Caco-2 (cell line): ENCODE measurements at regions not wholly inside any gene's neighbourhood (a gene's known extent, or its start where the extent isn't known, plus 50 kb on each side); places are given as distances from the start of the nearest gene placed in this dataset.

ENCODE experiments used
- BruUV-seq: library from RNA; stranded (reverse); fragments of 400-500 nt; replicated peaks from 2 replicates; lab custom pipeline; 2021; lab: Mats Ljungman, UMichigan
- CTCF ChIA-PET: fragments of 300-600 bp; sonication (Branson Sonifier 250); formaldehyde crosslinking; loops from one replicate; lab custom pipeline; 2022; ENCODE audit warnings: antibody characterized with exemption; lab: Charles Lee
- POLR2A ChIA-PET: fragments of 300-600 bp; sonication (Branson Sonifier 250); formaldehyde crosslinking; loops from one replicate; lab custom pipeline; 2022; ENCODE audit warnings: antibody characterized with exemption; lab: Charles Lee
- DNase-seq, 2 experiments: peaks; one replicate each; pipeline versions ENCODE4 v3.0.0 to v3.0.0-alpha.2; 2020 to 2022
- H3K27me3 ChIP-seq: replicated peaks from 2 replicates; pipeline ENCODE4 v1.6.0; 2011; ENCODE audit warnings: low read length; ENCODE audit not compliant: control insufficient read depth, insufficient read depth
- H3K36me3 ChIP-seq: 2 replicates; pipeline ENCODE4 v1.5.1; 2011; ENCODE audit warnings: low read length; ENCODE audit not compliant: control insufficient read depth, insufficient read depth
- H3K4me1 ChIP-seq: fragments of 250-450 bp; sonication (Bioruptor Pico); 2 replicates; pipeline ENCODE4 v1.5.1; 2020; ENCODE audit warnings: mild to moderate bottlenecking
- H3K4me3 ChIP-seq: 2 replicates; pipeline ENCODE4 v1.5.1; 2011; ENCODE audit warnings: low read depth, mild to moderate bottlenecking, control low read depth, low read length
- H3K9me3 ChIP-seq: fragments of 250-450 bp; sonication (Bioruptor Pico); 2 replicates; pipeline ENCODE4 v1.5.1; 2020; ENCODE audit warnings: mild to moderate bottlenecking, moderate library complexity
- H3K27ac Mint-ChIP-seq: one replicate; pipeline ENCODE4 v1.8.0; 2022; ENCODE audit warnings: mixed read lengths; ENCODE audit not compliant: unreplicated experiment
- H3K27me3 Mint-ChIP-seq: one replicate; pipeline ENCODE4 v1.8.0; 2022; ENCODE audit warnings: mixed read lengths; ENCODE audit not compliant: insufficient read depth, unreplicated experiment
- H3K36me3 Mint-ChIP-seq: one replicate; pipeline ENCODE4 v1.8.0; 2022; ENCODE audit warnings: mild to moderate bottlenecking, mixed read lengths; ENCODE audit not compliant: insufficient read depth, unreplicated experiment
- H3K4me1 Mint-ChIP-seq: one replicate; pipeline ENCODE4 v1.8.0; 2022; ENCODE audit warnings: low read depth, mixed read lengths; ENCODE audit not compliant: unreplicated experiment
- H3K4me3 Mint-ChIP-seq: one replicate; pipeline ENCODE4 v1.8.0; 2022; ENCODE audit warnings: mild to moderate bottlenecking, moderate library complexity, mixed read lengths; ENCODE audit not compliant: unreplicated experiment
- H3K9me3 Mint-ChIP-seq: one replicate; pipeline ENCODE4 v1.8.0; 2022; ENCODE audit warnings: mixed read lengths; ENCODE audit not compliant: unreplicated experiment
- intact Hi-C: fragments of 100-400 bp; cut with micrococcal nuclease; formaldehyde crosslinking; loops from one replicate; pipeline ENCODE4 v1.10.0; 2022; ENCODE audit not compliant: unreplicated experiment
- TF ChIP-seq, protein P1 (sequence below), 2 experiments: fragments of 200-600 bp in 1 of 2; IDR thresholded peaks; 1 replicate in 1 of 2; 2 replicates in 1 of 2; pipeline versions ENCODE4 v1.5.1 to v1.8.0; 2011 to 2022; ENCODE audit warnings: antibody characterized with exemption in 1 of 2, control low read depth in 1 of 2, inconsistent platforms in 1 of 2, low read depth in 1 of 2, low read length in 1 of 2, mild to moderate bottlenecking in 1 of 2, moderate library complexity in 1 of 2; ENCODE audit not compliant: insufficient read depth in 1 of 2, severe bottlenecking in 1 of 2, unreplicated experiment in 1 of 2

GRCh38 chr5:117394506-117395157, 820.0 kb upstream of the SEMA6A start:
- Histone ChIP-seq H3K27me3 (no peaks in the 10 kb centered on the region), H3K9me3 (no peaks in the 10 kb centered on the region), H3K36me3 (no peaks in the 10 kb centered on the region), H3K4me1 (no peaks in the 10 kb centered on the region), H3K4me3 (no peak overlapping the region)
- Mint-ChIP-seq H3K4me3 (no peak overlapping the region), H3K9me3 (no peaks in the 10 kb centered on the region), H3K27ac (no peak overlapping the region), H3K36me3 (no peaks in the 10 kb centered on the region), H3K4me1 (no peaks in the 10 kb centered on the region), H3K27me3 (peaks cover 10% of the 10 kb centered on the region)
- no TSS peak for BruUV-seq
- CTCF ChIA-PET, result no interaction called here
- TF ChIP-seq, protein P1, sequence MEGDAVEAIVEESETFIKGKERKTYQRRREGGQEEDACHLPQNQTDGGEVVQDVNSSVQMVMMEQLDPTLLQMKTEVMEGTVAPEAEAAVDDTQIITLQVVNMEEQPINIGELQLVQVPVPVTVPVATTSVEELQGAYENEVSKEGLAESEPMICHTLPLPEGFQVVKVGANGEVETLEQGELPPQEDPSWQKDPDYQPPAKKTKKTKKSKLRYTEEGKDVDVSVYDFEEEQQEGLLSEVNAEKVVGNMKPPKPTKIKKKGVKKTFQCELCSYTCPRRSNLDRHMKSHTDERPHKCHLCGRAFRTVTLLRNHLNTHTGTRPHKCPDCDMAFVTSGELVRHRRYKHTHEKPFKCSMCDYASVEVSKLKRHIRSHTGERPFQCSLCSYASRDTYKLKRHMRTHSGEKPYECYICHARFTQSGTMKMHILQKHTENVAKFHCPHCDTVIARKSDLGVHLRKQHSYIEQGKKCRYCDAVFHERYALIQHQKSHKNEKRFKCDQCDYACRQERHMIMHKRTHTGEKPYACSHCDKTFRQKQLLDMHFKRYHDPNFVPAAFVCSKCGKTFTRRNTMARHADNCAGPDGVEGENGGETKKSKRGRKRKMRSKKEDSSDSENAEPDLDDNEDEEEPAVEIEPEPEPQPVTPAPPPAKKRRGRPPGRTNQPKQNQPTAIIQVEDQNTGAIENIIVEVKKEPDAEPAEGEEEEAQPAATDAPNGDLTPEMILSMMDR (IDR thresholded peaks at IDR 0.05; ENCODE audit: insufficient read depth in 1 of 2, low read depth in 1 of 2, low read length in 1 of 2, severe bottlenecking in 1 of 2, unreplicated experiment in 1 of 2), result no peak
- intact Hi-C loops, result no loop called here
- POLR2A ChIA-PET, result no interaction called here
- DNase-seq, result no peak

GRCh38 chr5:117393125-117393524, 818.5 kb upstream of the SEMA6A start:
- Histone ChIP-seq H3K27me3 (no peaks in the 10 kb centered on the region), H3K36me3 (no peaks in the 10 kb centered on the region), H3K9me3 (no peaks in the 10 kb centered on the region), H3K4me3 (no peak overlapping the region), H3K4me1 (no peaks in the 10 kb centered on the region)
- TF ChIP-seq, protein P1 (IDR thresholded peaks at IDR 0.05; ENCODE audit: insufficient read depth in 1 of 2, low read depth in 1 of 2, low read length in 1 of 2, severe bottlenecking in 1 of 2, unreplicated experiment in 1 of 2), result no peak
- no peaks in the 10 kb centered on the region for H3K4me1 Mint-ChIP-seq
- DNase-seq, result no peak
- no peaks in the 10 kb centered on the region for H3K9me3 Mint-ChIP-seq
- intact Hi-C loops, result no loop called here
- peaks cover 8% of the 10 kb centered on the region for H3K27me3 Mint-ChIP-seq
- H3K4me3 Mint-ChIP-seq, result no peak overlapping the region
- BruUV-seq, result no TSS peak
- ChIA-PET CTCF (no interaction called here), POLR2A (no interaction called here)
- H3K36me3 Mint-ChIP-seq, result no peaks in the 10 kb centered on the region
- no peak overlapping the region for H3K27ac Mint-ChIP-seq

DNA sequence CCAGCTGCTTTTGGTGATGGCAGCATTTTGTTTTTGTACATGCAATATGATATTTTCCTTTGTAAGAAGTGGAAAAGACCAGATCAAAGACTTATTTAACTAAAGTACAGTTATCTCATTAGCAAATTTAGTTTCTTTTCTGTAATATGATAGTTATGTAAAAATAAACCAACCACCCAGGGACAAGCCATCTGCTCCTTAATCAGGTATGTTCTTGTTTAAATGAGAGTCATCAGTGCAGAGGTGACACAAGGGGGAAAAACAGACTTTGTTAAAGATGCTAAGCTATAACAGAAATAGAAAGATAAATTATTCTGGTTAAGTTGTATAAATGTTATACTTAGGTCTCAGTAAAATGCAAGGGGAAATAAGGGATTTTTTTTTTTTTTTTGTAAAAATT, 805.7 kb upstream of the SEMA6A start:
- Histone ChIP-seq H3K27me3 (no peaks in the 10 kb centered on the region), H3K4me1 (no peaks in the 10 kb centered on the region), H3K36me3 (no peaks in the 10 kb centered on the region), H3K4me3 (no peak overlapping the region), H3K9me3 (no peaks in the 10 kb centered on the region)
- no peaks in the 10 kb centered on the region for H3K36me3 Mint-ChIP-seq
- H3K4me3 Mint-ChIP-seq, result no peak overlapping the region
- no peak for DNase-seq
- H3K9me3 Mint-ChIP-seq, result no peaks in the 10 kb centered on the region
- ChIA-PET POLR2A (no interaction called here), CTCF (no interaction called here)
- no peaks in the 10 kb centered on the region for H3K4me1 Mint-ChIP-seq
- BruUV-seq, result no TSS peak
- intact Hi-C loops, result no loop called here
- H3K27ac Mint-ChIP-seq, result no peak overlapping the region
- H3K27me3 Mint-ChIP-seq, result no peaks in the 10 kb centered on the region
- TF ChIP-seq, protein P1 (IDR thresholded peaks at IDR 0.05; ENCODE audit: insufficient read depth in 1 of 2, low read depth in 1 of 2, low read length in 1 of 2, severe bottlenecking in 1 of 2, unreplicated experiment in 1 of 2), result no peak
